ENCODE measurements at regions not wholly inside any gene's neighbourhood (a gene's known extent, or its start where the extent isn't known, plus 50 kb on each side); places are given as distances from the start of the nearest gene placed in this dataset.

DNA sequence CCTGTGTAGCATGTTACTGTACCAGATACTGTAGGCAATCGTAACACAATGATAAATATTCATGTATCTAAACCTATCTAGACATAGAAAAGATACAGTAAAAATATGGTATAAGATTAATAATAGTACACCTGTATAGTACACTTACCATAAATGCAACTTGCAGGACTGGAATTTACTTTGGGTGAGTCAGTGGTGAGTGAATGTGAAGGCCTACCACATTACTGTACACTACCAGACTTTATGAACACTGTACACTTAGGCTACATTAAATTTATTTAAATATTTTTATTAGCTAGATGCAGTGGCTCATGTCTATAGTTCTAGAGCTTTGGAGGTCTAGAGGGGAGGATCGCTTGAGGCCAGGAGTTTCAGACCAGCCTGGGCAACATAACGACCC is 186.6 kb upstream of the ROPN1 start:
- Histone ChIP-seq H3K4me3 (ENCODE audit: insufficient read length, low read depth) (no peak overlapping the region), H3K9ac (ENCODE audit: insufficient read length, low read depth) (no peak overlapping the region), H3K9me3 (ENCODE audit: insufficient read depth, low read length) (no peaks in the 10 kb centered on the region), H3K36me3 (ENCODE audit: insufficient read depth, insufficient read length, low read length) (no peaks in the 10 kb centered on the region), H3K27me3 (ENCODE audit: insufficient read depth, insufficient read length) (no peaks in the 10 kb centered on the region), H3K4me1 (ENCODE audit: insufficient read depth, insufficient read length) (no peaks in the 10 kb centered on the region)
- DNase-seq (ENCODE audit: low read depth, low spot score) = no peak
- TF ChIP-seq YY1 (IDR thresholded peaks at IDR 0.05; ENCODE audit: insufficient read depth, insufficient read length) (no peak), ZNF274 (IDR thresholded peaks at IDR 0.05; ENCODE audit: low read depth, low read length) (no peak), SUZ12 (IDR thresholded peaks at IDR 0.05; ENCODE audit: extremely low read depth, insufficient read depth, insufficient read length) (no peak)

DNA sequence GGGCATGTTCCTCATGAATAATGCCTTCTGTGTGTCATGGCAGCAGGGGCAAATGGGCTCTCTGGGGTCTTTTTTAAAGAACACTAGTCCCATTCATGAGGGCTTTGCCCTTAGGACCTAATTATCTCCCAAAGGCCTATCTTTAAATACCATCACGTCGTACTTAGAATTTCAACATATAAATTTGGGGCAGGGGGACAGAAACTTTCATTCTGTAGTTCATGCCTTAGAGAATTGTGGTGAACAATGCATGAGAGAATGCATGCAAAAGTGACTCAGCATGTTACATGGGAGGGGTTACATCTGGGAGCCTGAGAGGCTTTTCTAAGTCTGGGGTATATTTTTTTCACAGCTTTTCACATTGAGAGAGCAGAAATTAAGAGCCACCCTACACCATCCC is 208.5 kb upstream of the ROPN1 start:
- TF ChIP-seq YY1 (IDR thresholded peaks at IDR 0.05; ENCODE audit: insufficient read depth, insufficient read length) (no peak), ZNF274 (IDR thresholded peaks at IDR 0.05; ENCODE audit: low read depth, low read length) (no peak), SUZ12 (IDR thresholded peaks at IDR 0.05; ENCODE audit: extremely low read depth, insufficient read depth, insufficient read length) (no peak)
- Histone ChIP-seq H3K27me3 (ENCODE audit: insufficient read depth, insufficient read length) (no peaks in the 10 kb centered on the region), H3K36me3 (ENCODE audit: insufficient read depth, insufficient read length, low read length) (no peaks in the 10 kb centered on the region), H3K4me3 (ENCODE audit: insufficient read length, low read depth) (no peak overlapping the region), H3K4me1 (ENCODE audit: insufficient read depth, insufficient read length) (peaks cover 6% of the 10 kb centered on the region), H3K9me3 (ENCODE audit: insufficient read depth, low read length) (no peaks in the 10 kb centered on the region), H3K9ac (ENCODE audit: insufficient read length, low read depth) (no peak overlapping the region)
- no peak for DNase-seq (ENCODE audit: low read depth, low spot score)

DNA sequence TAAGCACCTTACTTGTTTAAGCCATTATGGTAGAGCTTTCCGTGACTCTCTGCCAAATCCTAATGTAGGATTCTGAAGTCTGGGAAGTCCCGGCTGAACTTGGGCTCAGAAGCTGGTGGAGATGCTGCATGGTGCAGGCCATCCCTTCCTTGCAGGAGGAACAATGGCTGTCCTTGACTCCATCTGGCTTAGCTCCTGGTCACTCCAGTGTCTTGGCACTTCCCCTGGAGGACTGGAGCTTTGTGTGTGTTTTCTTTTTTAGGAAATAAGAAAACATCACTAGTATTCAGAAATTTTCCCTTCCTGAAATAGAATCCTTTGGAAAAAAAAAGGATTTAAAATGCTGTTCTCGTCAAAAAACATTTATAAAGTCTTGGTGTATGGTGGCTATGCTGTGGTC is 209.3 kb upstream of the ROPN1 start:
- Histone ChIP-seq H3K4me1 (ENCODE audit: insufficient read depth, insufficient read length) (peaks cover 6% of the 10 kb centered on the region), H3K9me3 (ENCODE audit: insufficient read depth, low read length) (no peaks in the 10 kb centered on the region), H3K9ac (ENCODE audit: insufficient read length, low read depth) (no peak overlapping the region), H3K36me3 (ENCODE audit: insufficient read depth, insufficient read length, low read length) (no peaks in the 10 kb centered on the region), H3K4me3 (ENCODE audit: insufficient read length, low read depth) (no peak overlapping the region), H3K27me3 (ENCODE audit: insufficient read depth, insufficient read length) (no peaks in the 10 kb centered on the region)
- no peak for TF ChIP-seq SUZ12 (IDR thresholded peaks at IDR 0.05; ENCODE audit: extremely low read depth, insufficient read depth, insufficient read length)
- DNase-seq (ENCODE audit: low read depth, low spot score) = no peak

DNA sequence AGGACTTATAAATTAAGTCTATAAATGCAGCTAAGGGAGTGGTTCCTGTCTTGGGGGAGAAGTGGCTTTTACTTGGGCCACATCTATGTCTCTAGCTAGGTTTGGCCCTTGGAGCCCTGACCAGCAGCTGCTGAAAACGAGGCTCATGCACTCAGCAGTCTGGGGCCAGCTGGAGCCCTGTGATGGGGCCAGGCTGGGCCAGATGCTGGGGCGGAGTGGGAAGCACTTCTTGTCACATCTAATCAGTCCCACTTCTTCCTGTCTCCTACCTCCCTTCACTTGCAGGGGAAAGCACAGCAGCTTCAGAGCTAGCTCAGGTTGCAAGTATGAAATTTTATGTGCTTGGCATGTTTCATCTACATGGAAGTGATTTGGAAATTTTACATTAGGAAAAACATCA is 209.9 kb upstream of the ROPN1 start:
- Histone ChIP-seq H3K4me3 (ENCODE audit: insufficient read length, low read depth) (no peak overlapping the region), H3K4me1 (ENCODE audit: insufficient read depth, insufficient read length) (peaks cover 6% of the 10 kb centered on the region), H3K36me3 (ENCODE audit: insufficient read depth, insufficient read length, low read length) (no peaks in the 10 kb centered on the region), H3K9ac (ENCODE audit: insufficient read length, low read depth) (no peak overlapping the region), H3K27me3 (ENCODE audit: insufficient read depth, insufficient read length) (no peaks in the 10 kb centered on the region), H3K9me3 (ENCODE audit: insufficient read depth, low read length) (no peaks in the 10 kb centered on the region)
- no peak for DNase-seq (ENCODE audit: low read depth, low spot score)
- no peak for TF ChIP-seq SUZ12 (IDR thresholded peaks at IDR 0.05; ENCODE audit: extremely low read depth, insufficient read depth, insufficient read length)
- no peak for TF ChIP-seq ZNF274 (IDR thresholded peaks at IDR 0.05; ENCODE audit: low read depth, low read length)
- TF ChIP-seq YY1 (IDR thresholded peaks at IDR 0.05; ENCODE audit: insufficient read depth, insufficient read length) = no peak

DNA sequence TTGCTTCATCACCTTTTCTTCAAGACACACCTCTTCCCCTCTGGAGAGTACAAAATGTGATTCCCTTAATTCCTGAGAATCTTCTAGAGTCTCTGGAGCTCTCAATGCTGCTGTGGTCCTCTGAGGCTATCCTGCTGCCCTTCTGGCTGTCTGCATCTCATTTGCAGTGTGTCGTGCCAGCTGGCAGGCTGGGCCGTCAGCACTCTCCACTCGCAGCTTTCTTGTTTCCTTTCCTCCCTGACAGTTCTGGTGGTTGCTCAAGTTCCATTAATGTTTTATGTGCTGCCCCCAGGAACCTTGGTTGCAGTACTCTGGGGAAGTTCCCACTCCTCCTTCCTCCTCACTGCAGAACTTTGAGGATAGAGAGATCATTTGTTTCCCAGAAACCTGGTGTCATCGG is 210.8 kb upstream of the ROPN1 start:
- DNase-seq (ENCODE audit: low read depth, low spot score) = no peak
- H3K4me3 ChIP-seq (ENCODE audit: insufficient read length, low read depth) = no peak overlapping the region
- no peak for TF ChIP-seq ZNF274 (IDR thresholded peaks at IDR 0.05; ENCODE audit: low read depth, low read length)
- no peak for TF ChIP-seq SUZ12 (IDR thresholded peaks at IDR 0.05; ENCODE audit: extremely low read depth, insufficient read depth, insufficient read length)
- TF ChIP-seq YY1 (IDR thresholded peaks at IDR 0.05; ENCODE audit: insufficient read depth, insufficient read length) = no peak
- H3K9ac ChIP-seq (ENCODE audit: insufficient read length, low read depth) = no peak overlapping the region
- no peaks in the 10 kb centered on the region for H3K9me3 ChIP-seq (ENCODE audit: insufficient read depth, low read length)
- H3K27me3 ChIP-seq (ENCODE audit: insufficient read depth, insufficient read length) = no peaks in the 10 kb centered on the region
- H3K4me1 ChIP-seq (ENCODE audit: insufficient read depth, insufficient read length) = peaks cover 6% of the 10 kb centered on the region
- no peaks in the 10 kb centered on the region for H3K36me3 ChIP-seq (ENCODE audit: insufficient read depth, insufficient read length, low read length)

DNA sequence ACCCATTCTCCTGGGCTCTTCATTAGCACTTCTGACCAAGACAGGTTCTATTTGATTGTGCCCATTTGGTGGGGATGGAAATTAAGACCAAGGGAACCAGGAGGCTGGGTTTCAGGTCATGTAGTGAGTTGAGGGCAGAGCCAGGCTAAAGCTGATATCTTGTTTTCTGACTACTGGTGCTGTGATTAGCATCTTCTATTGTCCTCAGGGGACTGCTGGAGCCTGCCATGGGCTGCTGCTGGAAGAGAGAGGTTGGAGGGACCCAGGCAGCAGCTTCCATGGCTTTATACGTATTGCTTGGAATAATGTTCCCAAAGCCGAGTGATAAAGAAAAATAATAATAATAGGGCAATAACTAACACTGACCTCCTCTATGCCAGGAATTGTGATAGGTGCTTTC is 211.4 kb upstream of the ROPN1 start:
- Histone ChIP-seq H3K9ac (ENCODE audit: insufficient read length, low read depth) (no peak overlapping the region), H3K9me3 (ENCODE audit: insufficient read depth, low read length) (no peaks in the 10 kb centered on the region), H3K27me3 (ENCODE audit: insufficient read depth, insufficient read length) (no peaks in the 10 kb centered on the region), H3K4me3 (ENCODE audit: insufficient read length, low read depth) (no peak overlapping the region), H3K36me3 (ENCODE audit: insufficient read depth, insufficient read length, low read length) (no peaks in the 10 kb centered on the region), H3K4me1 (ENCODE audit: insufficient read depth, insufficient read length) (peaks cover 6% of the 10 kb centered on the region)
- TF ChIP-seq ZNF274 (IDR thresholded peaks at IDR 0.05; ENCODE audit: low read depth, low read length) (no peak), YY1 (IDR thresholded peaks at IDR 0.05; ENCODE audit: insufficient read depth, insufficient read length) (no peak), SUZ12 (IDR thresholded peaks at IDR 0.05; ENCODE audit: extremely low read depth, insufficient read depth, insufficient read length) (no peak)
- DNase-seq (ENCODE audit: low read depth, low spot score) = no peak

DNA sequence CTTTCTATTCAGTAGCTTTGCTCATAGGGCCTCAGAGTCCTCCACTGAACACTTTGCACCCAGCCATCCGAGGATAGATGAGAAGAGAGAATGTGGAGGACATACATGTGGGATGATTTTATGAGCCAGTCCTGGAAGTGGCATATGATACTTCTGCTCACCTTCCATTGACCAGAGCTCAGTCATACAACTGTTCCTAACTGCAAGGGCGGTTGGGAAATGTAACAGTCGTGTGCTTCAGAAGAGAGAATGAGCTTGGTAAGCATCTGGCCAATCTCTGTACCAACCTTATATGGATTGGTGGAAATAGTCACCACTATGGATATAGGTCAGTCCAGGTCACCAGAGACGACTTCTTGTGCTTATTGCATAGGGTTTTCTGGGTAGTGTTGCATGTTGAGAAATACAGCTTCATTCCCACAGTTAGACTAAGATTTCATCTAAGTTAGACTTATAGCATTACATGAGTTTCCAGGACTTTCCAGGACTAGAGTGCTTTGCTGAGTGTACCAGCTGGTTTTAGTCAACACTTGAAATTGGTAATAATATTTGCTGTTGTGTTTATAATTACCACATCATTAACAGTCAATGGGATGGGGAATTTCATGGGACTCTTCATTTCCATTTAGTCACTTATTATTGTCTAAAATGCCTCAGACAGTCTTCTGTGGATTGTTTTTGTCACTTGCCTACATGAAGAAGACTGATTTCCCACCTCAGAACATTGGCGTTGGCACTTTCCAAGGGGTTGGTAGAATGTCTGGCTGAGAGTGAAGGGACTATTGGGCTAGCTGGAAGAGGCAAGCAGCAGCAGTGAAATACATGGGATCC is 214.5 kb upstream of the ROPN1 start:
- no peaks in the 10 kb centered on the region for H3K36me3 ChIP-seq (ENCODE audit: insufficient read depth, insufficient read length, low read length)
- no peak for TF ChIP-seq ZNF274 (IDR thresholded peaks at IDR 0.05; ENCODE audit: low read depth, low read length)
- no peak for TF ChIP-seq YY1 (IDR thresholded peaks at IDR 0.05; ENCODE audit: insufficient read depth, insufficient read length)
- no peak for TF ChIP-seq SUZ12 (IDR thresholded peaks at IDR 0.05; ENCODE audit: extremely low read depth, insufficient read depth, insufficient read length)
- no peaks in the 10 kb centered on the region for H3K27me3 ChIP-seq (ENCODE audit: insufficient read depth, insufficient read length)
- DNase-seq (ENCODE audit: low read depth, low spot score) = no peak
- no peak overlapping the region for H3K9ac ChIP-seq (ENCODE audit: insufficient read length, low read depth)
- H3K9me3 ChIP-seq (ENCODE audit: insufficient read depth, low read length) = no peaks in the 10 kb centered on the region
- no peak overlapping the region for H3K4me3 ChIP-seq (ENCODE audit: insufficient read length, low read depth)
- H3K4me1 ChIP-seq (ENCODE audit: insufficient read depth, insufficient read length) = peaks cover 6% of the 10 kb centered on the region
